ENCODE measurements at regions not wholly inside any gene's neighbourhood (a gene's known extent, or its start where the extent isn't known, plus 50 kb on each side); places are given as distances from the start of the nearest gene placed in this dataset.

GRCh38 chr3:68004091-68004490, 349.7 kb upstream of the SUCLG2 start:
- DNase-seq (ENCODE audit: low spot score): no peak
- Histone ChIP-seq H3K4me3 (no peak overlapping the region), H3K36me3 (no peaks in the 10 kb centered on the region), H3K27ac (no peak overlapping the region), H3K4me1 (no peaks in the 10 kb centered on the region), H3K9me3 (peaks cover 0 to 4% of the 10 kb centered on the region in 2 donors), H3K27me3 (no peaks in the 10 kb centered on the region)
- TF ChIP-seq, protein P1, sequence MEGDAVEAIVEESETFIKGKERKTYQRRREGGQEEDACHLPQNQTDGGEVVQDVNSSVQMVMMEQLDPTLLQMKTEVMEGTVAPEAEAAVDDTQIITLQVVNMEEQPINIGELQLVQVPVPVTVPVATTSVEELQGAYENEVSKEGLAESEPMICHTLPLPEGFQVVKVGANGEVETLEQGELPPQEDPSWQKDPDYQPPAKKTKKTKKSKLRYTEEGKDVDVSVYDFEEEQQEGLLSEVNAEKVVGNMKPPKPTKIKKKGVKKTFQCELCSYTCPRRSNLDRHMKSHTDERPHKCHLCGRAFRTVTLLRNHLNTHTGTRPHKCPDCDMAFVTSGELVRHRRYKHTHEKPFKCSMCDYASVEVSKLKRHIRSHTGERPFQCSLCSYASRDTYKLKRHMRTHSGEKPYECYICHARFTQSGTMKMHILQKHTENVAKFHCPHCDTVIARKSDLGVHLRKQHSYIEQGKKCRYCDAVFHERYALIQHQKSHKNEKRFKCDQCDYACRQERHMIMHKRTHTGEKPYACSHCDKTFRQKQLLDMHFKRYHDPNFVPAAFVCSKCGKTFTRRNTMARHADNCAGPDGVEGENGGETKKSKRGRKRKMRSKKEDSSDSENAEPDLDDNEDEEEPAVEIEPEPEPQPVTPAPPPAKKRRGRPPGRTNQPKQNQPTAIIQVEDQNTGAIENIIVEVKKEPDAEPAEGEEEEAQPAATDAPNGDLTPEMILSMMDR (IDR thresholded peaks at IDR 0.05): no peak

DNA sequence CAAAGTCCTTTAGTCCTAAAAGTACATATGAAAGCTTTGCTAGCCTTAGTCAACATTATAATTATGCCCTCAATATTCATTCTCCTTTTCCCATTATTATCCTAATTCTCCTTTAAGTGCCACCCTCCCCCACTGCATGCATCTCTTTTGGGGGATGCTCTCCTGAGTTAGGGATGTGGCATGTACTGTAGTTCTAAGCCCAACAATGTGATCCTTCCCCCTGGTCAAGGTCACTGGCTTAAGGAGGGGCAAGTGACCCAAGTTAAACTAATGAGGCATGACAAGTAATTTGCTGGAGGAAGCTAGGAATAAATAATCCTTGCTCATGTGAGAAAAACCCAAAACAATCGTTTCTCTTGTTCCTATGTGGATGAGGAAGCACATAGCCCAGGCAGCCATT, 343.9 kb upstream of the SUCLG2 start:
- Histone ChIP-seq H3K4me1 (no peaks in the 10 kb centered on the region), H3K4me3 (no peak overlapping the region), H3K9me3 (peaks cover 0 to 4% of the 10 kb centered on the region in 2 donors), H3K27ac (no peak overlapping the region), H3K27me3 (no peaks in the 10 kb centered on the region), H3K36me3 (no peaks in the 10 kb centered on the region)
- DNase-seq (ENCODE audit: low spot score): no peak
- TF ChIP-seq, protein P1 (IDR thresholded peaks at IDR 0.05): no peak

- TF ChIP-seq, protein P1 (IDR thresholded peaks at IDR 0.05): no peak
- H3K4me1 ChIP-seq: no peaks in the 10 kb centered on the region
- H3K9me3 ChIP-seq: no peaks in the 10 kb centered on the region
- H3K4me3 ChIP-seq: no peak overlapping the region
- no peaks in the 10 kb centered on the region for H3K27me3 ChIP-seq
- no peak for DNase-seq (ENCODE audit: low spot score)
- H3K36me3 ChIP-seq: no peaks in the 10 kb centered on the region
- no peak overlapping the region for H3K27ac ChIP-seq
These were observed 340.8 kb upstream of the SUCLG2 start for GRCh38 chr3:67995206-67995605.

DNA sequence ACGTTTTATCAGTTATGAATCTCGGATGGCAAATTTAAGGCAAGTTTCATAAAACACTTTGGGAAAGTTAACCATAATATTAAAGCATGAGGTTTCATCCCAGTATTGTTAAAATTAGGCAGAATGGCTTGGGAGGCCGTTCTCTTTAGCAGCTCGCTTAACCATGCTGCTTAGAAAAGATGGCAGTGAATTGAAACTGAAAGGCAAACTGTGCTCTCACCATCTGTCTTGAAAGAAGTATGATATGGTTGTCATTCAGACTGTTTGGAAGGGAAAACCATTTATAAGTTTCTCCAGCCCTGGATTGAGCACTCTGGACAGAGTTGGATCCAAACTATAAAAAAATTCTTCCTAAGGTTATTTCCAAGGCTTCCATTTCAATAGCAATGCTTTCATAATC, 332.3 kb upstream of the SUCLG2 start:
- TF ChIP-seq, protein P1 (IDR thresholded peaks at IDR 0.05): no peak
- no peak overlapping the region for H3K27ac ChIP-seq
- H3K36me3 ChIP-seq: no peaks in the 10 kb centered on the region
- H3K9me3 ChIP-seq: no peaks in the 10 kb centered on the region
- H3K4me3 ChIP-seq: no peak overlapping the region
- no peak for DNase-seq (ENCODE audit: low spot score)
- H3K27me3 ChIP-seq: no peaks in the 10 kb centered on the region
- no peaks in the 10 kb centered on the region for H3K4me1 ChIP-seq

GRCh38 chr3:67983166-67983565, 328.8 kb upstream of the SUCLG2 start:
- Histone ChIP-seq H3K4me1 (no peaks in the 10 kb centered on the region), H3K27me3 (no peaks in the 10 kb centered on the region), H3K9me3 (no peaks in the 10 kb centered on the region), H3K4me3 (no peak overlapping the region), H3K27ac (no peak overlapping the region), H3K36me3 (no peaks in the 10 kb centered on the region)
- TF ChIP-seq, protein P1 (IDR thresholded peaks at IDR 0.05): no peak
- no peak for DNase-seq (ENCODE audit: low spot score)

- no peaks in the 10 kb centered on the region for H3K4me1 ChIP-seq
- H3K9me3 ChIP-seq: no peaks in the 10 kb centered on the region
- no peak overlapping the region for H3K4me3 ChIP-seq
- H3K27me3 ChIP-seq: no peaks in the 10 kb centered on the region
- TF ChIP-seq, protein P1 (IDR thresholded peaks at IDR 0.05): no peak
- no peaks in the 10 kb centered on the region for H3K36me3 ChIP-seq
- H3K27ac ChIP-seq: no peak overlapping the region
- no peak for DNase-seq (ENCODE audit: low spot score)
These were observed 326.7 kb upstream of the SUCLG2 start for GRCh38 chr3:67981077-67981476.

Data from right atrium auricular region (tissue), 2 donors.